ENCODE measurements at regions not wholly inside any gene's neighbourhood (a gene's known extent, or its start where the extent isn't known, plus 50 kb on each side); places are given as distances from the start of the nearest gene placed in this dataset.

- TF ChIP-seq CTCF (conservative IDR thresholded peaks at IDR 0.05; ENCODE audit: low read length): no peak
- no peak for TF ChIP-seq EZH2phosphoT487 (IDR thresholded peaks at IDR 0.05; ENCODE audit: borderline replicate concordance, low read depth, low read length)
Measured at GRCh38 chr5:12648558-12648957, 744.3 kb upstream of the CTNND2 start.
